OCI-LY7 (cell line): ENCODE measurements at regions not wholly inside any gene's neighbourhood (a gene's known extent, or its start where the extent isn't known, plus 50 kb on each side); places are given as distances from the start of the nearest gene placed in this dataset.

Experiments used
- CTCF ChIP-seq: fragments of 200-600 bp; sonication (generic); conservative IDR thresholded peaks from 2 replicates; pipeline ENCODE4 v1.5.1; 2014; ENCODE audit warnings: mild to moderate bottlenecking, antibody characterized with exemption, low read length, moderate library complexity, mixed read lengths
- EZH2phosphoT487 ChIP-seq: fragments of 200-600 bp; sonication (generic); IDR thresholded peaks from 2 replicates; pipeline ENCODE4 v1.6.1; 2018; ENCODE audit warnings: low read depth, borderline replicate concordance, mild to moderate bottlenecking, mixed run types, antibody characterized with exemption, low read length, moderate library complexity, mixed read lengths

- TF ChIP-seq CTCF (no peak), EZH2phosphoT487 (no peak)
Measured at GRCh38 chr2:810397-810796, 133.2 kb upstream of the TMEM18 start.
